Fibroblast of skin of right biceps (primary cell): ENCODE measurements at regions not wholly inside any gene's neighbourhood (a gene's known extent, or its start where the extent isn't known, plus 50 kb on each side); places are given as distances from the start of the nearest gene placed in this dataset.
"Not testable (repeated sequence)": the region's sequence is repeated elsewhere in the genome, so short reads cannot be mapped to it uniquely, and the experiment has no call there.

Experiments used
- DNase-seq: peaks from one replicate; pipeline ENCODE4 v3.0.0-alpha.2; 2013

DNA sequence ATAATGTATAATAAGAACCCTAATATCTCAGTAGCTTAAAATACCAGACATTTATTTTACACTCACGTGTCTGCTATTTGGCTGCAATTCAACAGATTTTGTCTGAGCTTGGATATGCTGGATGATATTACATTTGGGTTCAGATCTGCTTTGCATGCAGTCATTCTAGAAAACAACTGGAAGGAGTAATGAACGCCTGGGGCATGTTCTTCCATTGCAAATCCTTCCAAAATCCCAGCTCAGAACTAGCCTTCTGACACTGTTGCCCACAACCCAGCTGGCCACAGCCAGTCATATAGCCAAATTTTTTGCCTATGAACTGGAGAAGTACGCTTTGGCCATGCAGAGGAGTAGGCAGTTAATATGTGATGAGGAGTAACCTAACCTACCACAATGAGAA, 597.8 kb upstream of the VRK2 start:
- peak; percentile 5 for DNase-seq

DNA sequence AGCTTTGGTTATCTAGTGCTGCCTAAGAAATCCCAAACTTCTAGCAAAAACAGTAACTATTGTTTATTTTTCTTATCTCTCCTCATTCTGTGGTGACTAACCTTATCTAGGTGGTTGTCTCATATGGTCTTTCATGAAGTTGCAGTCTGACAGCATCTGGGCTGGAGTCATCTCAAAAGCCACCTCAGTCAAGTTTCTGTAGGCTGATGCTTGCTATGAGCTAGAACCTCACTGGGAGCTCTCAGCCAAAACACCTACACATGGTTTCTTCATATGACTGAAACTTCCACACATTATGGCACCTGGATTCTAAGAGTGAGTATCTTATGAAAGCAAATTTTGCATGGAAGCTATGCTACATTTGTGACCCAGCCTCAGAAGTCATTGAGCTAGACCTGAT, 596.4 kb upstream of the VRK2 start:
- no peak for DNase-seq

DNA sequence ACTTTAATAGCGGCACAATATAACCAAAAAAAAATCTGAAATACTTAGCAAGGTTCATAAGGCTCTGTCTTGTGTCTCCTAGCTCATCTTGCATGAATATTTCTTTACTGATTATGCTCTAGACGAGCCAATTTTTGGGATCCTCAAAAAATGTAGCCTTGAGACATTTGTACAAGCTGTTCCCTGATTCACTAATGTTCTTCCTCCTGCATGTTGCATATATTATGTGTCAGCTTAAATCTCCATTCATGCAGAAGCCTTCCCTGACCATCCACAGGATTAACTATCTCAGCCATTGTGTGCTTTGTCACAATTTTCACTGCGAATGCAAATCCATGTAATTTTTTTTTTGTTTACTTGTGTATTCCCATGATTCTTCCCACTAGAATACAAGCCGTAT, 594.0 kb upstream of the VRK2 start:
- DNase-seq = no peak

DNA sequence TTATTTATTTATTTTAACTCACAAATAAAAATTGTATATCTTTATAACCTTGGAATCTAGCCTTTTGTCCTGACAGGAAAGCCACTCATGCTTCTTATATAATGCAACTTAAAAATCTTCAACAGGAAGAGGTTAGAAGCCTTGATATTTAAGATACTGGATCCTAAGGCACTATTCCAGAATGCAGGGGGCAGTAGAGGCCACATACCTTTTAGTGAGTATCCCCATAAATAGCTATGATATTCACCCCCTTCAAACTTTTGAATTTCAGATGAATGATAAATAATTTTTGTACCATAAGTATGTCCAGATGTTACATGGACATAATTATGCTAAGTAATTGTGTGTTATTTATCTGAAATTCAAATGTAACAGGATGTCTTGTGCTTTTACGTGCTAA, 592.7 kb upstream of the VRK2 start:
- DNase-seq = peak; percentile 6

DNA sequence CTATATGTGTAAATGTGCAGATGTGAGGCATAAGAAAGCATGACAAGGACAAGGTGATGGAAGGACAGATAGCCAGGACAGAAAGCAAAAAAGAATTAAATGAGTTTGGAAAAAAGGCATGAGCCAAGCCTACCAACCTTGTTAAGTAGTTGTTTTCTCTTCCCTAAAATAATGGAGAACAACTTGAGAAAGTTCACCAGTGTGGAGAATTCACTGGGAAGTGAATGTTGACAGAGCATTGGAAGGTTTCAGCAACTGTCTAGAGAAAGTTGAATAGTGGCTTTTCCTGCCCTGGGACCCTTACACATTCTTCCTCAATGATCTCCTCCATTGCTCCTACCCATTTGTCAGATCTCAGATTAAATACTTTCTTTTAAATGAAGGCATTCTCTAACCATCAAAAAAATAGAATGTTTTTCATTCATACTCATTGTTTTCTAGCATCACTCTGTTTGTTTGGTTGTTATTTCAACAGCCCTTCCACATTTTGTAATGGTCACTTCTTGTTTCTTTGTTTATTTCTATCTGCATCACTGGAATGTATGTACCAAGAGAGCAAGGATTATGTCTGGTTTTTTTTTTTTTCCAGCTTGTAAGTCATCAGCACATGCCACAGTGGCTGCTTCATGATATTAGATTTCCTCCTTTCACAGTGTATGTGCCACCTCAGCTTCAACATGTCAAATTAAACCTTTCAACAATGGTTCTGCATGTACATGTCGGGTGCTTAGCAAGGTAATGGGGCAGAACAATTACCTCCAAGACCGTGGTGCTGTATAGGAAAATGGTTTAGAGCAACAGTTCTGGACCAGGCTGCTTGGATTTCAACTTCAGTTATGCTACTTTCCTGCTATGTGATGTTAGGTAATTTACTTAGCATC, 586.0 kb upstream of the VRK2 start:
- DNase-seq = no peak

DNA sequence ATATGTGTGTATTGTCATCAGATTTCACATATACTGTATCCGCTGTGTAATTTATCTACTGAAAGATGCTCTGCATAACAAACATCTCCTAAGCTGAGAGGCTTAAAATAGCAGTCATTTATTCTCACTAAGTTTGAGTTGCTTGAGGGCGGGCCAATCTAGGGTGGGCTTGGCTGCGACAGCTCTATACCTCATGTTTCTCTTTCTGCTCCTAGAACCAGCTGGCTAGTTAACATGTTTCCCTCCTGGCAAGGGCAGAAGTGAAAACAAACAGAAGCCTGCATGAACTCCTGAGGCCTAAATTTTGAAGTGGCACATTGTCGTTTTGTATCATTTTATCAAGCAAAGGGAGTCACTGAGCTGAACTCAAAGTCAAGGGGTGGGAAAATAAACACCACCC, 585.0 kb upstream of the VRK2 start:
- DNase-seq = no peak

DNA sequence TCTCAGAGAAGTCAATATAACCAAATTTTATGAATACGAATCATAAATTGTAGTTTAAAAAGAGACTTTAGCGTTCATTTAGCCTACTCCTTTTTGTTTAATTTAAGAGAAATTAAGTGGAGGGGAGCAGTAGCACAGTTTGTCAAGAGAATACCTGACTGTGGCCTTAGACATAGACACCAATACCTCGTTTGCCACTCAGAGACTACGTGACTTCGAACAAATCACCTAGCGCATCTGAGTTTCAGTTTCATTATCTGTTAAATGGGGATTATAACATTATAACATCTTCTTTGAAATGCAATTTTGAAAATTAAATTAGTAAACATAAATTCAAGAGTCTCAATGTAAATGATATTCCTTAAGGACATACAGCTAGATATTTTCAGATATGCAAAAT, 581.5 kb upstream of the VRK2 start:
- no peak for DNase-seq

DNA sequence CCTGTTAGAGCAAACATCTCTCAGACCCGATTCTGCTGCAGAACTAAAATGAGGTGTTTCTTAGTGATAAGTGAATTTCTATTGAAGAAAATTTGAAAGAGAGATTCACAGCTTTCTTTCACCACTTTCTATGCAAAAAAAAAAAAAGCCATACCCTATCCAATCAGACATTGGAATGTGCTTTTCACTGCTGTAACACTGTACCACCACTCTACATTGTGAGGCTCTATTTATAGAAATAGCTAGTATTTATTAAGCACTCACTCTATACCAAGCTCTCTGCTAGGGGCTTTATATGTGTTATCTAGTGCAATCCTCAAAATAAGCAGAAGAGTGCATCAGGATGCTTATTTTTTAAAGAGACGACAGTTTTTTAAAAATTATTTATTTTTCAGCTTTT, 580.6 kb upstream of the VRK2 start:
- DNase-seq = no peak

DNA sequence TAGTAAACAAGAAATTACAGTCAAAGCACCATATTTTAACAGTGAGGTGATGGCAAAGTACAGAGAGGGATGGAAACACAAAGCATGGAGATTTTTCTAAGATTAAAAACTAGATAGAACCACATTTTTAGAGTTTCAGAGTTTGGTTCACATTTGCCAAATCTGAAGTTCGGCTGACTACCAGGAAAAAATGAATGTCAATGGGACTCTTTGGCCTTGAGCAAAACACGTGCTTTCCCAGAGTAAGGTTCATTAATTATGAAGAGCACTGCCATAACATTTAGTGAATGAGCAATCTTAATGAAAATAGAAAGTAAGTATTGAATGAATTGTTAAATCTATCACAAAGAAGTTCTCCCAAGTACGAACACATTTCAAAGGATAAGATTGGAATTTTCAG, 571.2 kb upstream of the VRK2 start:
- no peak for DNase-seq

DNA sequence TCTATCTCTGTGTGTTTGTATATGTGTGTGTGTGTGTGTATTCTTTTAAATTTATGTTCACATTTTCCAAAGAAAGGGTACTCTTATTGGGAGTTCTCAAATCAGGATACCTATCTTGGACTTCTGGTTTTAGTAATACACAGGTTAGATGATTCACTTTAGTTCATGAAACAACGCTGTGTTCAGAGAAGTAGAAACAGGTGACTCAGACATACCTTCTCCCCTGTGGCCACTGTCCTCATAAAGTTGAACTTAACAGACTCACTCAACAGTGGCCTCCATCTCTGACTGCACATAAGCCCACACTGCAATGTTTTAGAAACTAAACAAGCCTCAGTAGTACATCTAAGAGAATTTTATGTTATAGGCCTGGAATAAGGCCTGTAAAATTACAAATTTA, 566.6 kb upstream of the VRK2 start:
- DNase-seq = no peak

DNA sequence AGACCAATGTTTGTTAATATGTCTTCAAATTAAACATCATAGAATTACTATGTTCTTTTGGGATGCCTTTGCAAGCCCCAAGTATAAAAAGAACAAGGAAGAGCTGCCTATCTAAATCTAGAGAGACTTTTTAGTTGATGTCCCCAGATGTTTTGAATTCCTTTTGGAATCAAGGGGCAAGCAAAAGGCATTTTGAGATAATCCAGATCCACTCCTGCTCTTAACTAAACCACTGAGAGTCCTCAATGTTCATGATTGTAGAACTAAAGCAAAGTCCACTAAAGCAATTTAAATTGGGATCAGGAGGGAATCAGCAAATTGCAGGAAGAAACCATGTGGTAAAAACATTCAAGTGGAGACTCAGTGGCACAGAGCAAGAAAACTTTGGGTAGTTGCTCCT, 558.5 kb upstream of the VRK2 start:
- no peak for DNase-seq

DNA sequence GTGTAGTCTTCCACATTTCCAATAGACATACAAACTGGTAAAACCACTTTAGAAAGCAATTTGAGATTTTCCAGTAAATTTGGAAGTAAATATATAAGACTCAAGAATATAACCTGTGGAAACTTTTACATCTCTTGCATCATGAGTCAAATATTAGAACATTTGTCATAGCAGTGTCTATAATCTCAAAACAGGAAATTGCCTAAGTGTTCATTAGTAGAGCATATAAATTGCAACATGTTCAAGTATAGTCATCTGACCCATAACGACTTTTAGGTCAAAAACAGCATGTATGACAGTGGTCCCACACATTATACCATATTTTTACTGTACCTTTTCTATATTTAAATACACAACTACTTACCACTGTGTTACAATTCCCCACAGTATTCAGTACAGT, 555.9 kb upstream of the VRK2 start:
- DNase-seq = no peak

DNA sequence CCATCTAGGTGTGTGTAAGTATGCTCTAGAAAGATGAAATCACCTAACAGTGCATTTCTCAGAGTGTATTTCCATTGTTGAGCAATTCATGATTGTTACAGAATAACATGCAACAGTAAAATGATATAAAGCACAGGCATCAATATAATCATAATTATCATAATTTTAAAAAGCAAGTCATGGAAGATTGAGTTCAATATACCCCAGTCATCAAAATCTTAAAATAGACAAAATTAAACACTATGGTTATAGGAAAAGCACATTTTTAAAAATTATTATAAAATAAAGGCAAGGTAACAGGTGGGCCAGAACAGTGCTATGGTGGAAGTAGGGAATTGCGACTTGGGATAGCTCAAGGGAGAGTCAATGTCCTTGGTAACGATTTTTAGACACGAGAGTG, 555.4 kb upstream of the VRK2 start:
- no peak for DNase-seq

DNA sequence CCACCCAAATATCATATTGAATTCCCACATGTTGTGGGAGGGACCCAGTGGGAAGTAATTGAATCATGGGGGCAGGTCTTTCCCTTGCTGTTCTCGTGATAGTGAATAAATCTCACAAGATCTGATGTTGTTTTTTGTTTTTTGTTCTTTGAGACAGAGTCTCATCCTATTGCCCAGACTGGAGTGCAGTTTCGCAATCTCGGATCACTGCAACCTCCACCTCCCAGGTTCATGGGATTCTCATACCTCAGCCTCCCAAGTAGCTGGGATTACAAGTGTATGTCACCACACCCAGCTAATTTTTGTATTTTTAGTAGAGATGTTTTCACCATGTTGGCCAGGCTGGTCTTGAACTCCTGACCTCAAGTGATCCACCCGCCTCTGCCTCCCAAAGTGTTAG, 552.6 kb upstream of the VRK2 start:
- not testable (repeated sequence) for DNase-seq

DNA sequence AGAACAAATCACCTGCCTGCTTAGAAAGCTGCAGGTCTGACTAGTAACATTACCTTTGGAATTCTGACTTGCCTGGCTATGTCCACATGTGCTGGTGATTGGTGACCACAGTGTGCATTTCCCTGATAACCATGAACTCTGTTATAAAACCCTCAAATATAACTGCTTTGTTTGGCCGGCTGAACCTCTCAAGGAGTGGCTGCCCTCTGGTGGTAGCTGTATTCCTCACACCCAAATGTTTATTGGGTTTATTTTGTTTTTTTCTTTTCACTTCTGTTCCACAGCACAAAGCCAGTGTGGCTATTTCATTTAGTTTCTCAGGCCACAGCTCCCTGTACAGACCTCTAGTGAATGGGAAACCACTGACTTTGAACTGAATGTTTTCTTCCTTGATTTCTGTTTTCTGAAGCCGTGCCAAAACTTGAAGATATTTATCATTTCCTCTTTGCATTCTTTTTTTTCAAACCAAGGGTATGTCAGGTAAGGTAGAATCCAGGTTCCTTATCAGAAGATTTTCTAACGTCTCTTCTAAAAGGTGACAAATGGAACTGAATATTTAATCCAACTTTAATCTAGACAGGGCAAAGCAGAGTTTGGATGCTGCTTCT, 549.0 kb upstream of the VRK2 start:
- DNase-seq = peak; percentile 50

DNA sequence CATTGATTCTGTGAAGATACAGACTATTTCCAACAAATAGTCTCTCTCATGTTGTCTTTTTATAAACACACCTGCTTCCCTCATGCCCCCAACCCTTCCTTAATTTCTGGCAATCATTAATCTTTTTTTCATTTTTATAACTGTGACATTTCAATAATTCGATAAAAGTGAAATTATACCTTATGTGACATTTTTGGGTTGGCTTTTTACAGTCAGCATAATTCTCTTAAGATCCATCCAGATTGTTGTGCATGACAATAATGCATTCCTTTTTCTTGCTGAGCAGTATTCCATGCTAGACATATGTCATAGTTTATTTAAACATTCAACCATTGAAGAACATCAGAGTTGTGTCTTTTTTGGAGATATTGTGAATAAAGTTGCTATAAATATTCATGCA, 541.8 kb upstream of the VRK2 start:
- DNase-seq = no peak

DNA sequence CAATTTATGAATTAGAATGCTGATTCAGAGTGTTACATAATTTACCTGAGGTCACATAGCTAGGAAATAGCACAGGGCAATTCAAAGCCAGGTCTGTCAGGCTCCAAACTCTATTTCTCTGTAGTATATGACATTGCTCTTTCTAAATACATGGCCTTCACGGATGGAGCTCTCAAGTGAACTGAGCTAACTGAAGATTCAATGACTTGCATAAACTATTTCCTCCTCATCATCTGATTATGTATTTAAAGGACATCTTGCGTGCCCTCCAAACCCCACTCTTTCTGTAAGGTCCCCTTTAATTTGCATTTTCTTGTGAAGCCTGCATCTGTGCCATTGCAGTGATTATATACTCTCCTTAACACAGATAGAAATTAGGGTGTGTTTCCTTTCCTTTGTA, 537.4 kb upstream of the VRK2 start:
- DNase-seq = no peak

DNA sequence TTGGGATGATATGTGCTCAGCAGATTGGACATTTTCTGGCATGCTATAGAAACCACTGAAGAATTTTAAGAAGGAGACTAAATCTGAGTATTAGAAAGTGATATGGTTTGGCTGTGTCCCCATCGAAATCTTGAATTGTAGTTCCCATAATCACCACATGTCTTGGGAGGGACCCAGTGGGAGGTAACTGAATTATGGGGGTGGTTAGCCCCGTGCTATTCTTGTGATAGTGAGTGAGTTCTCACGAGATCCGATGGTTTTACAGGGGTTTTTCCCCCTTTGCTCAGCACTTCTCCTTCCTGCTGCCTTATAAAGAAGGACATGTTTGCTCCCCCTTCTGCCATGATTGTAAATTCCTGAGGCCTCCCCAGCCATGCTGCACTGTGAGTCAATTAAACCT, 535.9 kb upstream of the VRK2 start:
- DNase-seq = no peak

DNA sequence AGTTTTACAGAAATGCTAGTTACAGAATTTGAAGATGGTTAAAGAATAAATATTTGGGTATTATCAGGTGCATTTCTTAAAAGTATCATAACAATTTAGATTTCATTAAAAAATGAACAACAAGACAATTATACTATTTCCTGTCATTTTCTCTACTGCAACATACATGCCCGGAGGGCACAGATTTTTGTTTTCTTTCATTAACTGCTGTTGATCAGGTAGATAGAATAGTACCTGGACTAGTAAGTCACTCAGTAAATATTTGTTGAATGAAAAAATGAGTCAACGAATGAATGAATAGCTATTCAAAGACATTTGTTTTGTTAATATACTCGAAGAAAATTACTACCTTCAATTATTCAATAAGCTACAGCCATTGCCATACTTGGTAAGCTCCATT, 531.2 kb upstream of the VRK2 start:
- DNase-seq = no peak

DNA sequence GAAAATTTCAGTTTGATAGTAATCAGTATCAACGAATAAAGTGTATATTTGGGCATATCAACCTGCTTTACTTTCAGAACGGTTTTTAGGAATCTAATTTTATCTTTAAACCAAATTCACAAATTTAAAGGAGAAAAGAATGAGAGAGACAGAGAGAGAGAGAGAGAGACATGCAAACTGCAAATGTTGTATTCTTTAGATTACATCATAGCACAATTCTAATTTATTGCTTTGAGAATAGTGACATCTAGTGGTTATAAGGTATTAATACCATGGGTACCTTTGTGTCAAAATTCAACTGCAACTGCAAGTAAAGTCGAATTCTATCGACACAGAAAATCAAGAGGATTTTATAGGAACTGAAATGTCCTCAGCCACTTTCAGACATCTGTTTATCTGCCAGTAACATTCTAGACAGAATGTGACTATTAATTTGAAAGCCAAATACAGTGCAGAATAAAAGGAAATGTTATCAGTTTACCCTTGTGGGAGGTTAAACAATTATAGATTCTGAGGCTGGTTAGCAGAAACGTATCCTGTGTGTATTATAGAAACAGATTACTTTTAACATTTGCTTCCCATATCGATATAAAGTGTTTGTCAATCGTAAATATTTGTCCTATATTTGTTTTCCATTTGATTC, 529.8 kb upstream of the VRK2 start:
- peak; percentile 42 for DNase-seq

DNA sequence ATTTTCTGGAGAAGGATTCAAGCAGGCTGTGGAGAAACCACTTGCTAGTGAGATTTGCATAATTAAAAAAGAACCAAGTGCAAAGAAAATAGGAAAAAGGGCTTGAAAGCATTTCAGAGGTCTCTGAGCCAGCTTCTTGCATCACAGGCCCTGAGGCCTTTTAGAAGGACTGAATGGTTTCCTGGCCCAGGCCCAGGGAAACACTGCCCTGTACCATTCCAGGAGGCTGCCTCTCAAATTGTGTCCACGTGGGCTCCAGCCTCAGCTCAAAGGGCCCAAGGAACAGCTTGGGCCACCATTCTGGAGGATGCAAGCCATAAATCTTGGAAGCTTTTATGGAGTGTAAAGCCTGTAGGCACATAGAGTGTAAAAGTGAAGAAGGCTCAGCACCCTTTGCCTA, 523.3 kb upstream of the VRK2 start:
- no peak for DNase-seq

DNA sequence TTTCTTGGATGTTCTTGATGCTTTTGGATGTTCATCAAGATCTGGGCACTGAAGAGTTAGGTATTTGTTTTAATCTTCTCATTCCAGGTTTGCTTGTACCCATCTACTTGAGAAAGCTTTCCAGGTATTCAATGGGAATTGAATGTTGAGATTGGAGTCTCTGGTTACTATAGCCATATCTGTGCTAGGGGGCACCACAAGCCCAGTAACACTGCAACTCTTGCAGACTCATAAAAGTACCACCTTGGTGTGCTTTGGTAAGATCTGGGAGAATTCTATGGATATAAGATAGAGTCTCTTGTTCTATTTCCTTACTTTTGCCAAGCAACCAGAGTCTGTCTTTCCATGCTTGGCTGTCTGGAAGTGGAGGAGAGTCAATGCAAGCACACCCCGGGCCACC, 518.9 kb upstream of the VRK2 start:
- no peak for DNase-seq

DNA sequence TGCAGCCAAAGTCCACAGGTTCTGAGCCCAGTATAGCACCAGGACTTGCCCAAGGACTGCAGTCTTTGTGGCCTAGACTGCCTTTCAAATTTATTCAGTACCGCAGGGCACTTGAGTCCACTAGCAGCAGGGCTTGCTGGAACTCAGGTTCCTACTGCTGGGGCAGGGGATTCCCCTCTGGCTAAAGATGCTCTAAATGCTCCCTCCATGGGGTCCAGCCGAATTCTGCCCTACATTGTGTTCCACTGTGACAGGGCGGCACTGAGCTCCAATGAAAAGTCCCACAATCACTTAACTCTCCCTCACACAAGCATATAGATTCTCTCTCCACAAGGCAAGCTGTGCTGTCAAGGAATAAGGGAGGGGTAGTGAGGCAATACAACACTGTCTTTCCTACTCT, 518.1 kb upstream of the VRK2 start:
- no peak for DNase-seq

DNA sequence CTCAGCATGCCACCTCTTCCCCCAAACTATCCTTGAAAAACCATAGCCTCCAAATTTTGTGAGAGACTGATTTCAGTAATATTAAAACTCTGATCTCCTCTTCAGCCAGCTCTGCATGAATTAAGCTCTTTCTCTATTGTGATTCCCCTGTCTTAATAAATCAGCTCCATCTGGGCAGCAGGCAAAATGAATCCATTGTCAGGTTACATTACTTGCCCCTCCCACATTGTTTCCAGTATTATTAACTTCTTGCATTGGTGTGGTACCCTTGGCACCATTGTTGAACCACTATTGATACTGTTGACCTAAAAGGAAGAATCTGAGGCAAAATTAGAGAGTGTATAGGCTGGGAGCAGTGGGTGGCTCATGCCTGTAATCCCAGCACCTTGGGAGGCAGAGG, 512.2 kb upstream of the VRK2 start:
- no peak for DNase-seq
